Stimulated activated CD8-positive, alpha-beta memory T cell treated with anti-CD3 and anti-CD28 coated beads, Interleukin-7, amount 100 ng/mL, for 24 hours (primary cell): ENCODE measurements at regions not wholly inside any gene's neighbourhood (a gene's known extent, or its start where the extent isn't known, plus 50 kb on each side); places are given as distances from the start of the nearest gene placed in this dataset.
A peak's percentile ranks its signal among the peaks of the same experiment; 100 is the strongest.

Experiments
- DNase-seq: peaks from one replicate; pipeline ENCODE4 v3.0.0-alpha.2; 2020; ENCODE audit warnings: low read depth

GRCh38 chr5:110032376-110032775, 342.6 kb downstream of the MAN2A1 start:
- DNase-seq = no peak

GRCh38 chr5:110034056-110034600, 344.4 kb downstream of the MAN2A1 start:
- no peak for DNase-seq

GRCh38 chr5:110038297-110038997, 348.7 kb downstream of the MAN2A1 start:
- no peak for DNase-seq

GRCh38 chr5:110040178-110040577, 350.5 kb downstream of the MAN2A1 start:
- DNase-seq = no peak

GRCh38 chr5:110043025-110043424, 353.3 kb downstream of the MAN2A1 start:
- DNase-seq = no peak

- no peak for DNase-seq
Observed at GRCh38 chr5:110045158-110045557, 355.4 kb downstream of the MAN2A1 start.

- DNase-seq = no peak
Observed at GRCh38 chr5:110048491-110048890, 358.8 kb downstream of the MAN2A1 start.

GRCh38 chr5:110049816-110050215, 360.1 kb downstream of the MAN2A1 start:
- no peak for DNase-seq

GRCh38 chr5:110050640-110051345, 361.1 kb downstream of the MAN2A1 start:
- DNase-seq = no peak

- no peak for DNase-seq
Observed at GRCh38 chr5:110053205-110053604, 363.5 kb downstream of the MAN2A1 start.

GRCh38 chr5:110053824-110054223, 364.1 kb downstream of the MAN2A1 start:
- no peak for DNase-seq

GRCh38 chr5:110054240-110054639, 364.5 kb downstream of the MAN2A1 start:
- peak; percentile 15 for DNase-seq

- no peak for DNase-seq
Observed at GRCh38 chr5:110055302-110055701, 365.6 kb downstream of the MAN2A1 start.

- no peak for DNase-seq
Observed at GRCh38 chr5:110056580-110057114, 366.9 kb downstream of the MAN2A1 start.

- DNase-seq = no peak
Observed at GRCh38 chr5:110058175-110058574, 368.4 kb downstream of the MAN2A1 start.

- no peak for DNase-seq
Observed at GRCh38 chr5:110062246-110062645, 372.5 kb downstream of the MAN2A1 start.

- DNase-seq = no peak
Observed at GRCh38 chr5:110063640-110064602, 374.2 kb downstream of the MAN2A1 start.

- DNase-seq = no peak
Observed at GRCh38 chr5:110064603-110065268, 375.0 kb downstream of the MAN2A1 start.

- DNase-seq = no peak
Observed at GRCh38 chr5:110070836-110071235, 381.1 kb downstream of the MAN2A1 start.

GRCh38 chr5:110072651-110073050, 382.9 kb downstream of the MAN2A1 start:
- DNase-seq = no peak

GRCh38 chr5:110073534-110073933, 383.8 kb downstream of the MAN2A1 start:
- no peak for DNase-seq
